CD4-positive, alpha-beta T cell treated with Interleukin-6 at 100 ng/mL for 8 hours (primary cell): ENCODE measurements at regions not wholly inside any gene's neighbourhood (a gene's known extent, or its start where the extent isn't known, plus 50 kb on each side); places are given as distances from the start of the nearest gene placed in this dataset.

ENCODE experiments used
- DNase-seq: peaks from one replicate; pipeline ENCODE4 v3.0.0-alpha.2; 2020; ENCODE audit warnings: mixed read lengths, low spot score

- DNase-seq, result no peak
Observed at GRCh38 chr11:134908583-134908982, 496.5 kb upstream of the B3GAT1 start.

- DNase-seq, result no peak
Observed at GRCh38 chr11:134907636-134908035, 495.6 kb upstream of the B3GAT1 start.

GRCh38 chr11:134906356-134906955 lies 494.4 kb upstream of the B3GAT1 start:
- DNase-seq, result no peak

- DNase-seq, result no peak
Observed at GRCh38 chr11:134905928-134906327, 493.9 kb upstream of the B3GAT1 start.

DNA sequence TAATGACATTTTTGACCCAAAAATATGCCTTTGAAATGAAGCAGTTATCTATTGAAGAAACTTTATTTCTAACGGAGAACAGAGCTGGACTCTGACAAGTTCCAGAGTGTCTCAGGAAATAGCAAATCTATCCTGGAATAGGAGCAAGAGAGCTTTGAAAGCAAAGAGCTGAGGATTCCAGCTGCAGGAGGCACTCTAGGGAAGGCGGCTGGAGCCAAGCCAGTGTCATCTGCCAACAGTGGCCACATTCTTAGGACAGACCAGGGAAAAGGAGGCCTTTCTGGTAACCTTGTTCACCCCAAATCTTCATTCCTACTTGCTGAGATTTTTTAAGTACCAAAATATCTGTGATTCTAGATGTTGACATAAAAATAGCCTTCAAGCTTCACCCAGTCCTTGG lies 493.5 kb upstream of the B3GAT1 start:
- no peak for DNase-seq

- DNase-seq, result no peak
Observed at GRCh38 chr11:134904103-134904790, 492.2 kb upstream of the B3GAT1 start.

GRCh38 chr11:134901955-134902918 lies 490.2 kb upstream of the B3GAT1 start:
- no peak for DNase-seq

GRCh38 chr11:134901542-134901941 lies 489.5 kb upstream of the B3GAT1 start:
- no peak for DNase-seq

- no peak for DNase-seq
Observed at GRCh38 chr11:134893810-134894685, 482.0 kb upstream of the B3GAT1 start.

GRCh38 chr11:134890446-134890845 lies 478.4 kb upstream of the B3GAT1 start:
- DNase-seq, result no peak

DNA sequence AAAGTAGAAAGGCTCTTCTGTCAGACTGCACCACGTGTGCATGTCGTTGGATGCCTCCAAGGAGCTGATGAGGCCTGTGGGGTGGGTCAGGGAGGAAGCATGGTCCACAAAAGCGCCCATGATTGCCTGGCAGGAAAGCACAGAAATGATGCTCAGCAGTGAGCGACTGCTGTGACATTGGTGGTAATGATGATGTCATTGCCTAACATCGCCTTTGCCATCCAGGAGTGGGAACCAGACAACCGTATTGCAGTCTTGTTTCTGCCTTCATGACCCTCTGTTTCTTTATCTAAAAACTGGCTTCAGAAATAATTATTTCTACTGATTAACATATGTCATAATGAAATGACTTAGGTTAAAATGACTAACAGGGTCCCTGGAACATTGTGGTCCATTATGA lies 477.8 kb upstream of the B3GAT1 start:
- no peak for DNase-seq

DNA sequence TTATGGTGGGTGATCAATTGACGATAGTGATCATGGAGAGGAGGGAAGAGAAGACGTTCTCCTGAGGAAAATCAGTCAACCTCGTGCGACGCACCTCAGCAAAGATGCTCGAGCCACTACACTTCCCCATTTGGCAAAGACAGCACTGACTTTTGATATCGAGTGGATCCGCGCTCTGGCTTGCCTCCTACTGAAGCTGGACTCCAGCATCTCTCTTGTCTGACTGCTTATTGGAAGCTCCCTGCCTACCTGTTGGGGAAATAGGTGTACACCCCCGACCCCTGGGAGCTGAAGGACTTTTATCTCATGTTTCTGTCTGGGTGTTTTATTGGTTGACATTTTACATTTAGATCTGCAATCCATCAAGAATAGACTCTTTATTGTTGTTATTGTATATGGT lies 476.8 kb upstream of the B3GAT1 start:
- no peak for DNase-seq

GRCh38 chr11:134887896-134888295 lies 475.9 kb upstream of the B3GAT1 start:
- DNase-seq, result no peak

GRCh38 chr11:134883484-134883883 lies 471.4 kb upstream of the B3GAT1 start:
- DNase-seq, result no peak

- no peak for DNase-seq
Observed at GRCh38 chr11:134882671-134883297, 470.7 kb upstream of the B3GAT1 start.

DNA sequence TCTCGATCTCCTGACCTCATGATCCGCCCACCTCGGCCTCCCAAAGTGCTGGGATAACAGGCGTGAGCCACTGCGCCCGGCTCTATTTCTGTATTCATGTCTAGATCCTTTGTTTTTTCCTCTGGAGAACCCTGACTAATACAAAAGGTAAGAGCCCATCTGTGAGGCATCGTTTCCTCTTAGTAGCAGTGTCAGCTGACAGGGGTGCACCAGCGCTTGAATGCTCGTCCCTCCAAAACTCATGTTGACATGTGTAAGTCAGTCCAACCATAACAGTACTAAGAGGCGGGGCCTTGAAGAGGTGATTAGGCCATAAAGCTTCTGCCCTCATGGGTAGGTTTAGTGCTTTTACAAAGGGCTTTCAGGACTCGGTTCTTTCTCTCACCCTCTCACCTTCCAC lies 470.1 kb upstream of the B3GAT1 start:
- DNase-seq, result no peak

DNA sequence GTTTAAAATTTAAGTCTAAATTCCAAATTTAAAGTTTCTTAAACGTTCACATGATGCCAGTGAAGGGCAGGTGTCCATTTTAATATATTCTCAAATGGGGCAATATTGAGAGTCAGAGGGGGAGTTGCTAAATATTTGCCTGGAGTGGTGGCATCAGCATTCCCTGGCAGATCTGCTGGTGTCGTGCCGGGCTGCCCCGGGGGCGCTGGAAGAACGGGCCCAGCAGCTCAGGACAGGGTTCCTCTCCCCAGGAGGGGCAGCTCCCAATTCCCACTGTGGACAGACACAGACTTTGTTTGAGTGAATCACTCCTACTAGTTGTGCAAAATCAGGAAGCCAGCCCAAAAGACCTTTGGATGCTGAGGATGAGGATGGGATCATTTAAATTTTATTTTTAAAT lies 468.7 kb upstream of the B3GAT1 start:
- DNase-seq, result no peak

DNA sequence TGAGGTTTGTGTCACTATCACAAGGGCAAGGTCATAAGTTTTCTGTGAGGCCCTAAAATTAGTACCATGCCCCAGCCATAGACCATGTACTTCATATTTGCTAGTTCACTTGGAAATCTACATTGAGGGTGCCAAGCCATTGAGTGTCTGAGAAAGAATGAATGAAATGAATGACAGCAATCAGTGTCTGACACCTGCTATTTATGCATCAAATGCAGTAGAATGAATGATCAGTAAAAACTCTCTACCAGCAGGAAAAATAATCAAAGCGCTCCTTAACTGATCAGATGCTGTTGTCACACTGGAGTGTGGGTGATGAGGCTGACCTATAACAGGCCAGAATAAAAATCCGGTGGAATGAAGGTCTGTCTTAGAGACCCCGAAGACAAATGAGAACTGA lies 467.9 kb upstream of the B3GAT1 start:
- no peak for DNase-seq

DNA sequence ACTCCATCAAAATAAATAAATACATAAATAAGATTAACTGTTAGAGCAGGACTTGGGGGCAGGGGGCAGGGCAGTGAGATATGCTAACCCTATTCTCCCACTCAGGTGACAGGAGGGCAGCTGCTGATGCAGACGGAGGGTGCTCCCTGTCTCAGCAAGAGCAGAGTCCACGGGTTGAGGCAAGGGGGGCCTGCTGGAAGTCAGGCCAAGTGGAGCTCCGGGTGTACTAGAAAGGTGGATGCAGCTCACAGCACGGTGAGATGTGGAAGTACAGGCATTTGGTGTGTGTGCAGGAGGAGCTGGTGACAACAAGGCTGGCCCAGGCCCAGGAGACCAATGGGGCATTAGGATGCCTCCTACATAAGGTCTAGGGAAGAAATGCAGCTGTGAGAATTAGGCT lies 467.3 kb upstream of the B3GAT1 start:
- no peak for DNase-seq

DNA sequence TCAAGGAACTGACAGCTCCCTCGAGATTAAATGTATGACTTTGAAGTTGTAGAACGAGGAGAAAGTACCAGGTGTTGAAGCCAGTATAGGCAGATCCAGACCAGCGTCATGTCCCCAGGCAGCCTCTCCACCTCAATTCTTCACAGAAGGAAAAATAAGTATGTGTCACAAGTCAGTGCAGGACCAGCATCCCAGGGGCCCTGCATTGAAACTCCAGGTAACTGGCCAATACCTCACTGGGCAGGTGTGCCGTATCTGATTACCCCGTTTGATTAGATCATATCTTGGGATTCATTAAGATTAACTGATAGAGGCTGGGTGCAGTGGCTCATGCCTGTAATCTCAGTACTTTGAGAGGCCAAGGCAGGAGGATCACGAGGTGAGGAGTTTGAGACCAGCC lies 466.7 kb upstream of the B3GAT1 start:
- no peak for DNase-seq

DNA sequence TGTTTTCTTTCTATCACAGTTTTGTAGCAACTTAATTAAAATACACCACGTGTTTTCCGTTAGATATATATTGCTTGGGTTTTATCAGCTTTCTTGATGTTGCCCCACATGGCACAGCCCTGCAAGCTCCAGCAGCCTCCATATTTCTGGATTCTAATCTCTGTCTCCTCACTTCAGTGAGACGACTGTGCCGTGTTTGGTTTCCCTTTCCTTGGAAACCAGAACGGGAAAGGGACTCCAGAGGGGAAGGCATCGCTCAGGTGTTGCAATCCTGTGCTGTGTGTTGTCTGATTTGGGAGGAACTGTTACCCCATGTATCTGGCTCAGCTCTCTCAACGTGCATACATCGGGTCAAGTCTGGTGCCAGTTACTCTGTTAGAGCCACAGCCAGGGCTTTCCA lies 464.2 kb upstream of the B3GAT1 start:
- no peak for DNase-seq
